Suprapubic skin (tissue), 4 donors: ENCODE measurements at regions not wholly inside any gene's neighbourhood (a gene's known extent, or its start where the extent isn't known, plus 50 kb on each side); places are given as distances from the start of the nearest gene placed in this dataset.

Experiments
- DNase-seq, 2 donors: peaks; one replicate each; pipeline ENCODE4 v3.0.0-alpha.2; 2019; ENCODE audit warnings: low spot score in 2 of 2
- H3K27ac ChIP-seq: fragments of 200-600 bp; sonication (generic); one replicate; pipeline ENCODE4 v1.5.1; 2019
- H3K27me3 ChIP-seq: fragments of 200-600 bp; sonication (generic); one replicate; pipeline ENCODE4 v1.5.1; 2019
- H3K36me3 ChIP-seq: fragments of 200-600 bp; sonication (generic); one replicate; pipeline ENCODE4 v1.5.1; 2019
- H3K4me1 ChIP-seq: fragments of 200-600 bp; sonication (generic); one replicate; pipeline ENCODE4 v1.5.1; 2019
- H3K4me3 ChIP-seq: fragments of 200-600 bp; sonication (generic); one replicate; pipeline ENCODE4 v1.5.1; 2019; ENCODE audit warnings: mild to moderate bottlenecking
- H3K9me3 ChIP-seq: fragments of 200-600 bp; sonication (generic); one replicate; pipeline ENCODE4 v1.5.1; 2019
- EP300 ChIP-seq: sonication (generic); formaldehyde crosslinking; IDR thresholded peaks from one replicate; pipeline ENCODE4 v1.6.1; 2017; ENCODE audit warnings: antibody characterized with exemption
- POLR2A ChIP-seq, 2 donors: fragments of 450-650 bp; IDR thresholded peaks; one replicate each; pipeline ENCODE4 v1.6.1; 2017; ENCODE audit warnings: antibody characterized with exemption in 2 of 2, mild to moderate bottlenecking in 2 of 2, moderate library complexity in 2 of 2
- POLR2AphosphoS5 ChIP-seq, 3 donors: sonication (generic); formaldehyde crosslinking; IDR thresholded peaks; one replicate each; pipeline ENCODE4 v1.6.1; 2017; ENCODE audit warnings: antibody characterized with exemption in 3 of 3
- WGBS: methylation state at CpG from one replicate; pipeline ENCODE4 v1.1.5; 2018; 5-methylcytosine and 5-hydroxymethylcytosine counted together
- TF ChIP-seq, protein P1 (sequence below), 2 donors: fragments of 200-600 bp in 1 of 2; fragments of 450-650 bp in 1 of 2; sonication (generic) in 1 of 2; IDR thresholded peaks; one replicate each; pipeline ENCODE4 v1.5.1; 2016 to 2019; ENCODE audit warnings: antibody characterized with exemption in 2 of 2, mild to moderate bottlenecking in 1 of 2, moderate library complexity in 1 of 2

DNA sequence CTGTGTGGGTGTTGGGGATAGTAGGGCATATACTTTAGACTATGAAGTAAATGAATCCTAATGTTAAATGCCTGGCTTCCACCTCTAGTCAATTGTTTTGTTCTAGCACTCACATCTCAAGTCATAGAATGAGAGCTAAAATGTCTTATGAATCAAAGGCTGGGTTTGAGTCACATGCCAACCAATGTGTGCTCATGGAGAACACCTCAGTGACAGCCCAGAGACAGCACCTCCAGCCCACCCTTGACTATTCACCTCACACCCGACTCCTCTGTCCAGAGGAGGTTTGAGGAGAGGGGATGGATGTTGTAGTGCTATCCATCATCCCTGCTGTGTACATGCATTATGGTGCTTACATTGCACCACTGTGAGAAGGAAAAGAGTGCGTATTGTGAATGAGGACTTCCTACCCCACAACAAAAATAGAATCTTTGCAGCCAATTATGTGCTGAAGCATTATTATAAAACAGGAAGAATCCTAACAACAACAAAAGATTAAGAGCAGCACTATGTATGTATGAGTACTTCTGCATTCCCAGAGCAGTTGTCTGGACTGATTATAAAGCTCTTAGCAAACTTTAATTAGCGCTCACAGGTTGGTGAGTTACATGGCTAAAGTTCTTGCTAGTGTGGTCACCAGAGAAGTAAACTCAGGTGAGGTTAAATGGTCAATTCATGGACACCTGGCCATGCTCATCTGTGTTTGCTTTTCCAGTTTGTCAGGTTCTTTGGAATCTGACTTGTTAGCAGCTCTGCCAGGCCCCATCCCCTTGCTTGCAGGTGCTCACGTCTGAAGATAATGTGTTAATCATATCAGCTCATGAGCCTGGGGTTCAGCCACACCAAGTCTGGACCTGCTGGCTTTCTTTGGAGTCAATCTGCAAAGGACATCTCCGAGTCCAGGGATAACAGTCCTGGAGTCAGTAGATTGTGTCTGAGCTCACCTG is 55.3 kb upstream of the NABP1 start:
- no peaks in the 10 kb centered on the region for H3K9me3 ChIP-seq
- WGBS, result 75% methylated on average over 5 of the region's 5 CpGs
- no peaks in the 10 kb centered on the region for H3K27me3 ChIP-seq
- no peak for TF ChIP-seq POLR2AphosphoS5 (IDR thresholded peaks at IDR 0.05)
- TF ChIP-seq POLR2A (IDR thresholded peaks at IDR 0.05), result no peak
- TF ChIP-seq, protein P1, sequence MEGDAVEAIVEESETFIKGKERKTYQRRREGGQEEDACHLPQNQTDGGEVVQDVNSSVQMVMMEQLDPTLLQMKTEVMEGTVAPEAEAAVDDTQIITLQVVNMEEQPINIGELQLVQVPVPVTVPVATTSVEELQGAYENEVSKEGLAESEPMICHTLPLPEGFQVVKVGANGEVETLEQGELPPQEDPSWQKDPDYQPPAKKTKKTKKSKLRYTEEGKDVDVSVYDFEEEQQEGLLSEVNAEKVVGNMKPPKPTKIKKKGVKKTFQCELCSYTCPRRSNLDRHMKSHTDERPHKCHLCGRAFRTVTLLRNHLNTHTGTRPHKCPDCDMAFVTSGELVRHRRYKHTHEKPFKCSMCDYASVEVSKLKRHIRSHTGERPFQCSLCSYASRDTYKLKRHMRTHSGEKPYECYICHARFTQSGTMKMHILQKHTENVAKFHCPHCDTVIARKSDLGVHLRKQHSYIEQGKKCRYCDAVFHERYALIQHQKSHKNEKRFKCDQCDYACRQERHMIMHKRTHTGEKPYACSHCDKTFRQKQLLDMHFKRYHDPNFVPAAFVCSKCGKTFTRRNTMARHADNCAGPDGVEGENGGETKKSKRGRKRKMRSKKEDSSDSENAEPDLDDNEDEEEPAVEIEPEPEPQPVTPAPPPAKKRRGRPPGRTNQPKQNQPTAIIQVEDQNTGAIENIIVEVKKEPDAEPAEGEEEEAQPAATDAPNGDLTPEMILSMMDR (IDR thresholded peaks at IDR 0.05), result no peak
- TF ChIP-seq EP300, result no peak
- no peak overlapping the region for H3K4me3 ChIP-seq
- H3K36me3 ChIP-seq, result no peaks in the 10 kb centered on the region
- no peak overlapping the region for H3K27ac ChIP-seq
- no peaks in the 10 kb centered on the region for H3K4me1 ChIP-seq
- DNase-seq, result no peak

DNA sequence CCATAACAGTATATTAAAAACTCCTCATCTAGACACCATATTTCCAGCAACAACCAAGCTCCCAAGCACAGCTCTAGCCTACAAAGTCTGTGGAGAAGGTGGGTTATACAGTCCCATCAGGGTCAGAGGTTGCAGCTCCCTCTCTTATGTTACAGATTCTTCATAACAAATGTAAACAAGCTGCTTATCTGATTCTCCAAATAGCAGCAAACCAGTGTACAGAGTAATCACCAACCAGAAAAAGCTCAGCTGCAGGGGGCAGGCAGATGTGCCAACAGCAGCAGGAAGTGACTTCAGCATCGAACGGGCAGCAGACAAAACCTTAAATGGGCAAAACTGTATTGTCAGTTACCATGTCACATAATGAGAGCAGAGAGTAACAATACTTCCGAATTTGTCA is 52.9 kb upstream of the NABP1 start:
- H3K36me3 ChIP-seq, result no peaks in the 10 kb centered on the region
- TF ChIP-seq EP300, result no peak
- TF ChIP-seq, protein P1 (IDR thresholded peaks at IDR 0.05), result no peak
- TF ChIP-seq POLR2A (IDR thresholded peaks at IDR 0.05), result no peak
- TF ChIP-seq POLR2AphosphoS5 (IDR thresholded peaks at IDR 0.05), result no peak
- DNase-seq, result no peak
- H3K9me3 ChIP-seq, result no peaks in the 10 kb centered on the region
- no peaks in the 10 kb centered on the region for H3K4me1 ChIP-seq
- 75% methylated on average over 3 of the region's 3 CpGs for WGBS
- no peak overlapping the region for H3K27ac ChIP-seq
- no peaks in the 10 kb centered on the region for H3K27me3 ChIP-seq
- no peak overlapping the region for H3K4me3 ChIP-seq

DNA sequence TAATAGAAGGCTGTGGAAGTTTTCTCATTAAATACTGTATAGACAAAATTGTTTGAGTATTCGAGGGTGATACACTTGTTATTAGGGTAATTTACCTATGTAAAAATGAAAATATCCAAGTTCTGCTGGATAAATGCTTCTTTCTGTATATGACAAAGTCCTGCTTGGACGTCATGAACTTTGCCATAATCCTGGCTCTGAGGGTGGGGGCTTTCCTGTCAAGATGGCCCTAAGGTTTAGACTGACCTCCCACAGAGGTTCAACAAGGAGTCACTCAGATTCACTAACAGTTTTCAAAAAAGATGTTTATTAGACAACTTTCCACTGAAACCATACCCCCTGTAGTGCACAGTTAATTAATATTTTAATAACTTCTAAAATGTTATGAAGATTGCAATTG is 52.5 kb upstream of the NABP1 start:
- H3K36me3 ChIP-seq, result no peaks in the 10 kb centered on the region
- 45% methylated on average over 2 of the region's 2 CpGs for WGBS
- no peak overlapping the region for H3K4me3 ChIP-seq
- no peaks in the 10 kb centered on the region for H3K27me3 ChIP-seq
- H3K4me1 ChIP-seq, result no peaks in the 10 kb centered on the region
- H3K27ac ChIP-seq, result no peak overlapping the region
- no peak for TF ChIP-seq EP300
- H3K9me3 ChIP-seq, result no peaks in the 10 kb centered on the region
- DNase-seq, result no peak

DNA sequence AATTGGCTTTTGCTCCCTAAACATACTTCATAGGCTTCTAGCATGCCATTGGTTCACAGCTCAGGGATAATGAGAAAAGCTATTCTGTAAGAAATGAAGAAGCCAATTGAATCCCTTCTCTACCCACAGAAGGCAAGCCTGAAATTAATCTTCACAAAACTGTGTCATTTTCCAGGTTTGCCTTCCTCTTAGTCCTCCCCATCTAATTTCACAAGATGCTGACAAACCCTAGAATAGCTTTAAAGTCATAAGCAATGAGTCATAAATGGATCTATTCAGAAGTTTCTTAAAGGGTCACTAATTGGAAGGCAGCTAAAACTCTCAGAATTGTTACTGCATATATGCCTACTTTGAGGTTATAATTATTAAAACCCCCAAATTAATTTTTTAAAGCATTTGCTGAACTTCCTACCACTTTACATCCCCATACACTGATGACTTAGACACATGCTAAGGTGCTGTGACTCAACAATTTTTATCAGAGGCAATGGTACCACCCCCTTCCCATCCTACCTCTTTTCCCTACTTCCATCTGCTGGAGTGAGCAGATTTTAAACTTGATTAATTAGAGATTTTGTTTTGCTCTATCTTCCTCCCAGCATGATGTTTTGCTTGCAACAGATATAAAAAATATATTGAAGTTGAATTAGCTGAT is 51.3 kb upstream of the NABP1 start:
- no peaks in the 10 kb centered on the region for H3K27me3 ChIP-seq
- H3K9me3 ChIP-seq, result no peaks in the 10 kb centered on the region
- peaks cover 1% of the 10 kb centered on the region for H3K4me1 ChIP-seq
- DNase-seq, result no peak
- no peak overlapping the region for H3K4me3 ChIP-seq
- TF ChIP-seq POLR2AphosphoS5 (IDR thresholded peaks at IDR 0.05) (no peak), POLR2A (IDR thresholded peaks at IDR 0.05) (no peak), EP300 (no peak)
- TF ChIP-seq, protein P1 (IDR thresholded peaks at IDR 0.05), result no peak
- H3K27ac ChIP-seq, result no peak overlapping the region
- H3K36me3 ChIP-seq, result no peaks in the 10 kb centered on the region

DNA sequence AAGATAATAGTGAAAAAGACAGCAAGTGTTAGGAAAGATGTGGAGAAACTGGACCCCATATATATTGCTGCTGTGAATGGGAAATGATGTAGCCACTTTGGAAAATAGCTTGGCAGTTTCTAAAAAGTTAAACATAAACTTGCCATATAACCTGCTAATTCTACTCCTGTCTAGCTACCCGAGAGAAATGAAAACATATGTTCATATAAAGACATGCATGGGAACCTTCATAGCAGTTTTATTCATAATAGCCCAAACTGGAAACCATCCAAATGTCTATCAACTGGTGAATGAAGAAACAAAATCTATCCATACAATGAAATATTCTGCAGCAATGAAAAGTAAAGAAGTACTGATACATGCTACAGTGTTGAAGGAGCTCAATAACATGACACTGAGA is 50.4 kb upstream of the NABP1 start:
- H3K27ac ChIP-seq, result no peak overlapping the region
- peaks cover 7% of the 10 kb centered on the region for H3K4me1 ChIP-seq
- H3K9me3 ChIP-seq, result no peaks in the 10 kb centered on the region
- no peak overlapping the region for H3K4me3 ChIP-seq
- TF ChIP-seq POLR2A (IDR thresholded peaks at IDR 0.05) (no peak), POLR2AphosphoS5 (IDR thresholded peaks at IDR 0.05) (no peak), EP300 (no peak)
- TF ChIP-seq, protein P1 (IDR thresholded peaks at IDR 0.05), result no peak
- H3K36me3 ChIP-seq, result no peaks in the 10 kb centered on the region
- WGBS, result 41% methylated on average over 1 of the region's 1 CpG
- DNase-seq, result no peak
- no peaks in the 10 kb centered on the region for H3K27me3 ChIP-seq
